ENCODE measurements at regions not wholly inside any gene's neighbourhood (a gene's known extent, or its start where the extent isn't known, plus 50 kb on each side); places are given as distances from the start of the nearest gene placed in this dataset.

DNA sequence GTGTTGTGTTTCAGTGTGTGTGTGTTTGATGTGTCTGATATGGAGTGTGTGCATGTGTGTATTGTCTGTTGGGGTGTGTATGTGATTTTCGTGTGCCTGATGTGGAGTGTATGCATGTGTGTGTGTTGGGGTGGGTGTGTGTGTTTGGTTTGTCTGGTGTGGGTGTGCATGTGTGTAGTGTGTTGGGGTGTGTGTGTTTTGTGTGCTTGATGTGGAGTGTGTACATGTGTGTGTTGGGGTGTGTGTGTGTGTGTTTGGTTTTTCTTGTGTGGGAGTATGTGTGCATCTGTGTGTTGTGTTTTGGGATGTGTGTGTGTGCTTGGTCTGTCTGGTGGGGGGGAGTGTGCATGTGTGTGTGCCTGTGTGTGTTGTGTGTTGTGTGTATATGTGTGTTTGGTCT lies 247.4 kb upstream of the ST6GAL2 start:
- TF ChIP-seq, protein P1, sequence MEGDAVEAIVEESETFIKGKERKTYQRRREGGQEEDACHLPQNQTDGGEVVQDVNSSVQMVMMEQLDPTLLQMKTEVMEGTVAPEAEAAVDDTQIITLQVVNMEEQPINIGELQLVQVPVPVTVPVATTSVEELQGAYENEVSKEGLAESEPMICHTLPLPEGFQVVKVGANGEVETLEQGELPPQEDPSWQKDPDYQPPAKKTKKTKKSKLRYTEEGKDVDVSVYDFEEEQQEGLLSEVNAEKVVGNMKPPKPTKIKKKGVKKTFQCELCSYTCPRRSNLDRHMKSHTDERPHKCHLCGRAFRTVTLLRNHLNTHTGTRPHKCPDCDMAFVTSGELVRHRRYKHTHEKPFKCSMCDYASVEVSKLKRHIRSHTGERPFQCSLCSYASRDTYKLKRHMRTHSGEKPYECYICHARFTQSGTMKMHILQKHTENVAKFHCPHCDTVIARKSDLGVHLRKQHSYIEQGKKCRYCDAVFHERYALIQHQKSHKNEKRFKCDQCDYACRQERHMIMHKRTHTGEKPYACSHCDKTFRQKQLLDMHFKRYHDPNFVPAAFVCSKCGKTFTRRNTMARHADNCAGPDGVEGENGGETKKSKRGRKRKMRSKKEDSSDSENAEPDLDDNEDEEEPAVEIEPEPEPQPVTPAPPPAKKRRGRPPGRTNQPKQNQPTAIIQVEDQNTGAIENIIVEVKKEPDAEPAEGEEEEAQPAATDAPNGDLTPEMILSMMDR (IDR thresholded peaks at IDR 0.05) = no peak
- TF ChIP-seq POLR2A (IDR thresholded peaks at IDR 0.05) (no peak), EP300 (IDR thresholded peaks at IDR 0.05) (no peak)

Data from upper lobe of left lung (tissue), 4 donors.